BLaER1 (cell line): ENCODE measurements at regions not wholly inside any gene's neighbourhood (a gene's known extent, or its start where the extent isn't known, plus 50 kb on each side); places are given as distances from the start of the nearest gene placed in this dataset.

ENCODE experiments used
- H3K27ac ChIP-seq: shearing (Covaris generic); formaldehyde crosslinking; 2 replicates; pipeline ENCODE4 v1.8.1; 2022
- H3K27me3 ChIP-seq: shearing (Covaris generic); formaldehyde crosslinking; 2 replicates; pipeline ENCODE4 v1.8.1; 2022
- H3K36me3 ChIP-seq: shearing (Covaris generic); formaldehyde crosslinking; 2 replicates; pipeline ENCODE4 v1.8.1; 2022
- H3K4me1 ChIP-seq: shearing (Covaris generic); formaldehyde crosslinking; 2 replicates; pipeline ENCODE4 v1.8.1; 2022
- H3K4me2 ChIP-seq: shearing (Covaris generic); formaldehyde crosslinking; 2 replicates; pipeline ENCODE4 v1.8.1; 2022
- H3K4me3 ChIP-seq: shearing (Covaris generic); formaldehyde crosslinking; 2 replicates; pipeline ENCODE4 v1.8.1; 2022
- H3K9ac ChIP-seq: shearing (Covaris generic); formaldehyde crosslinking; 2 replicates; pipeline ENCODE4 v1.8.1; 2022
- H3K9me3 ChIP-seq: shearing (Covaris generic); formaldehyde crosslinking; 2 replicates; pipeline ENCODE4 v1.8.1; 2022
- H4K20me1 ChIP-seq: shearing (Covaris generic); formaldehyde crosslinking; 2 replicates; pipeline ENCODE4 v1.8.1; 2022
- Cebpa-rat ChIP-seq: shearing (Covaris generic); IDR thresholded peaks from 2 replicates; pipeline ENCODE4 v1.8.1; 2022

DNA sequence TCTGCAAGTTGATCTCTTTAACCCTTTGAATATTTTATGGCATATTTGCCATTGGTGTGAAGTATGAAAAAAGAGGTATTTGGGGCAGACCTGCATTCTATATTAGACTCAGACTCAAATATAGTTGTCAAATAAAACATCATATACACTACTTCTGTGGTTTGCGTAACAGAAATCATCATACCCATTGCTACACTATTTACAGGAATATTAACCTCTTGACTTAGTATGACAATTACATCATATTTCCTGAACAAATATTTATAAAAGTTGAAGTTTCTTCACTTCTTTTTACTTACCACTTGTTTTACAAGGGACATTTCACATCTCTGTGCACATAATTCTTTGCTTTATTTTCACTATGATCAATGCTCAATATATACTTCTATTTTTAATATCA is 206.0 kb downstream of the HAO1 start:
- no peak overlapping the region for H3K27ac ChIP-seq
- peaks cover 4% of the 10 kb centered on the region for H3K9me3 ChIP-seq
- H3K4me1 ChIP-seq, result peaks cover 13% of the 10 kb centered on the region
- H4K20me1 ChIP-seq, result no peaks in the 10 kb centered on the region
- no peaks in the 10 kb centered on the region for H3K27me3 ChIP-seq
- no peak overlapping the region for H3K9ac ChIP-seq
- H3K4me3 ChIP-seq, result no peak overlapping the region
- H3K4me2 ChIP-seq, result no peak overlapping the region
- no peak for TF ChIP-seq Cebpa-rat
- no peaks in the 10 kb centered on the region for H3K36me3 ChIP-seq

DNA sequence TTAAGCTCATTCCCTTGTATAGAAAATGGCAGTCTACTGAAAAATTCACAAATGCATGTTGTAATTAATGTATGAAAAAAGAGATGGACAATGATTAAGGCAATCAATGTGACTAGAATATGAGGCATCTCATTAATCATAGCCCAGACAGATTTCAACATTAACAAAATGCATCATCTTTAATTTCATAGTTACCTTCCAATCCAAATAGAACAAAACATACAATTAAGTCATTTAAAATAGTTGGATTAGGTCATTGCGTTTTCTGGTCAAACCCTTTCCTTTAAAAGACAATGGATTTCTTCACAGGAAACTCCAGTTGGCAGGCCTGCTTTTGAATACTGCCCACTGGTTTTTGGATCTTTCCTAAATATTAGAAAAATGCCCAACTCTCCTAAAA is 203.9 kb downstream of the HAO1 start:
- H3K4me3 ChIP-seq, result no peak overlapping the region
- TF ChIP-seq Cebpa-rat, result no peak
- H3K27ac ChIP-seq, result no peak overlapping the region
- H3K9me3 ChIP-seq, result peaks cover 2% of the 10 kb centered on the region
- H4K20me1 ChIP-seq, result no peaks in the 10 kb centered on the region
- H3K27me3 ChIP-seq, result no peaks in the 10 kb centered on the region
- H3K9ac ChIP-seq, result no peak overlapping the region
- H3K4me1 ChIP-seq, result peaks cover 13% of the 10 kb centered on the region
- no peak overlapping the region for H3K4me2 ChIP-seq
- no peaks in the 10 kb centered on the region for H3K36me3 ChIP-seq

DNA sequence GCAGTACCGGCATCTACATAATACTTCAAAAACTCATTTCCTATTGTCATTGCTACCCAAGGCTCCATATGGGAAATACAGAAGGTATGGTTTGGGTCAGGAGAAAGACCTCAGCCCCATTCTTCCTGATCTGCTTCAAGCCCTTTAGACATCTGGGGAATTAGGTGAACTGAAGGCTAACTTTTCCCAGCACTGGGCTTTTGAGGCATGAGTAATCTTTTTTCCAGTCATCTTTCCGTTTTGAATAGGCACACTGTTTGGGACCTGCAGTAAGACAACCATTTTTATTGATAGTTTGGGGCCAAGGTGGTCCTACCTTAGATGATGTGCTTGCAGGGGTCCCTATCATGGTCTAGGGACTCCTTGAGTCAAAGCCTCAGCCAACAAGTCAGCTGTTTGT is 198.4 kb downstream of the HAO1 start:
- Histone ChIP-seq H3K36me3 (no peaks in the 10 kb centered on the region), H4K20me1 (no peaks in the 10 kb centered on the region), H3K4me2 (no peak overlapping the region), H3K27ac (no peak overlapping the region), H3K9me3 (no peaks in the 10 kb centered on the region), H3K4me1 (no peaks in the 10 kb centered on the region), H3K27me3 (no peaks in the 10 kb centered on the region), H3K4me3 (no peak overlapping the region), H3K9ac (no peak overlapping the region)
- TF ChIP-seq Cebpa-rat, result no peak

DNA sequence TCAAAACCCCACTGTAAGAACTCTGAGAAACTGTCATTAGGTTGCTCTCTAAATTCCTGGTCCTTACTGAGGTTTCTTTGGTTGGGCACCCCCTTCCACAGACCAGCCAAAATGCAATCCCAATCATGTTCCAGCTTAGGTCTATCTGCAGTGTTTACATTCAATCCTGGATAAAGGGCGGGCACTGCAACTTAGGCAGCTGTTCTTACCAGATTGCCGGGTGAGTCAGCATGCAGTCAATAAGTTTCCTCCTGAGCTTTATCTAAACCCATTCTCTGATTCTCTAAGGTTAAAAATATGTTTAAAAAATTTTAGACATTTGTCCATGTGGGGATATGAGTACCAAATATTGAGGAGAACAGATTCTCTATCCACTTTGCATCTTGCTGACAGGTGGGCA is 197.8 kb downstream of the HAO1 start:
- no peak for TF ChIP-seq Cebpa-rat
- no peaks in the 10 kb centered on the region for H4K20me1 ChIP-seq
- H3K27ac ChIP-seq, result no peak overlapping the region
- H3K4me2 ChIP-seq, result no peak overlapping the region
- no peak overlapping the region for H3K4me3 ChIP-seq
- no peaks in the 10 kb centered on the region for H3K36me3 ChIP-seq
- H3K27me3 ChIP-seq, result no peaks in the 10 kb centered on the region
- H3K9me3 ChIP-seq, result no peaks in the 10 kb centered on the region
- H3K4me1 ChIP-seq, result no peaks in the 10 kb centered on the region
- H3K9ac ChIP-seq, result no peak overlapping the region

DNA sequence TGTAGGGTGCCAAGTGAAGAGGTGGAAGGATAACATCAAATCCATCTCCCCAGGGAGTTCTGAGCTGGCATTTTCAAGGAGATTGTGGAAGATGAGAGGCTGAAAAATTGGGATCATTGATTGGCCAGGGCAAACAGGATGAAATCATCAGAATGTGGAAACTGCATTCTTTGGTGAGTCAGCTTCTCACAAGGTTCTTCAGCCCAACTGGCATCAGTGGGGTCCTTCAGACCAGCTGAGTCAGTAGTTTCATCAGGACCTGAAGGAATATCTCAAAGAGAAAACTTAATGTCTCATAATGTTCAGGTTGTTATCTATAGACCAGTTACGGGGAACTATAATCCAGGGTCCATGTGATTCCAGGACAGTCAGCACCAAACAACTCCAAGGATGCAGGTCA is 195.8 kb downstream of the HAO1 start:
- Histone ChIP-seq H3K9ac (no peak overlapping the region), H4K20me1 (no peaks in the 10 kb centered on the region), H3K9me3 (no peaks in the 10 kb centered on the region), H3K27ac (no peak overlapping the region), H3K4me2 (no peak overlapping the region), H3K27me3 (no peaks in the 10 kb centered on the region), H3K4me3 (no peak overlapping the region), H3K4me1 (no peaks in the 10 kb centered on the region), H3K36me3 (no peaks in the 10 kb centered on the region)
- TF ChIP-seq Cebpa-rat, result no peak

DNA sequence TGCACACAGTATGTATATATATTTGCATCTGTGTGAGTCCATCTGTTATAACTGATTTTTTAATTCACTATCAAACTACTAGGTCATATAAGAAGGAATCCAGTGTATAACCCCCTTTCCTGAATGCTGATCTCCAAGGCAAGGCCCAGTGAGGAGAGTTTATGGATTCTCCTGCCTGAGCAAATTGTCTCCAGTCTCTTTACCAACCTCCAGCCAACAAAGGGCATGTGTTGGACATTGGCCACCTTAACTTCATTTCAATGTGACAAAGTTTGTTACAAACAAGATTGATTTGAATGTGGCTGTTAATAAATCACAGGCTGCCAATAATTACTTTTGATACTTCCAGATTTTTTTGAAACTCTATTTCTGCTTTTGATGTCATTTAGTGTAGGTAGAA is 191.6 kb downstream of the HAO1 start:
- Histone ChIP-seq H3K4me2 (no peak overlapping the region), H3K27me3 (no peaks in the 10 kb centered on the region), H4K20me1 (no peaks in the 10 kb centered on the region), H3K4me3 (no peak overlapping the region), H3K4me1 (no peaks in the 10 kb centered on the region), H3K27ac (no peak overlapping the region), H3K36me3 (no peaks in the 10 kb centered on the region), H3K9me3 (no peaks in the 10 kb centered on the region), H3K9ac (no peak overlapping the region)
- TF ChIP-seq Cebpa-rat, result no peak

DNA sequence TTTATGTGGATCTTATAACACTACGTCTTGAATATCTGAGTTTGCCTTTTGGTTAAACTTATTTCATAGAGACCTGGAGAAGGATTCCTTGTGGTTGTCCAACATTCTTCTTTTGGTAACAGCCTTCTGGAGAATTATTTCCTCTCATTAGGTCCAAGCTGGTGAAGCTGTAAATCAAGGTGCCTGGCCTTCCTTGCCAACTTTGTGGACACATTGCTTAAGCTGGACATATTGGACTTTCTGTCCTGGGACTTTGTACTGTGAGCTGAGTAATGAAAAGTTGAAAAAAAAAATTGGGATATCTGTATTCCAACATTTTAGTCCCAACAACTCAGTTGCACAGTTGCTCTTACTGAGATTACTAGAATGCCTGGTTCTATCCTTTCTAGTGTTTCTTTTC is 186.2 kb downstream of the HAO1 start:
- Histone ChIP-seq H3K9me3 (no peaks in the 10 kb centered on the region), H4K20me1 (no peaks in the 10 kb centered on the region), H3K4me3 (no peak overlapping the region), H3K27ac (no peak overlapping the region), H3K4me2 (no peak overlapping the region), H3K4me1 (no peaks in the 10 kb centered on the region), H3K27me3 (no peaks in the 10 kb centered on the region), H3K36me3 (no peaks in the 10 kb centered on the region), H3K9ac (no peak overlapping the region)
- TF ChIP-seq Cebpa-rat, result no peak

DNA sequence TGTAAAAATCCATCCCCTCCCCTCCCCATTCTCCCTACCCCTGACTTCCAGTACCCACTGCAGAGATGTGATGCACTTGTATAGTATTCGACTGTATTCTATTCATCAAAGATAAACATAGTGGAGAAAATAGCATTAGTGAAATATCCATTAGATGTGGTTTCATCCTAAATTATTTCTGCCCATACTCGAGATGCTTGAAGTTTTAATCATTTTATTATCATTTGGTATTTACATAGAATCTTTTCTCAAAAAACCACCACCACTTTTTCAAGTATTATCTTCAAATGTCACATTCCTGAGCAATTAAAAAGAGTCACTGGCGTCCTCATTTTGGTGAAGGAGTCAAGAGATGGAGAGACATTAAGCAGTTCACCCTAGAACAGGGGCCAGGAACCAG is 181.9 kb downstream of the HAO1 start:
- no peak overlapping the region for H3K27ac ChIP-seq
- no peak overlapping the region for H3K4me2 ChIP-seq
- no peaks in the 10 kb centered on the region for H3K27me3 ChIP-seq
- no peak overlapping the region for H3K4me3 ChIP-seq
- H3K9ac ChIP-seq, result no peak overlapping the region
- no peaks in the 10 kb centered on the region for H4K20me1 ChIP-seq
- no peak for TF ChIP-seq Cebpa-rat
- H3K36me3 ChIP-seq, result no peaks in the 10 kb centered on the region
- no peaks in the 10 kb centered on the region for H3K9me3 ChIP-seq
- no peaks in the 10 kb centered on the region for H3K4me1 ChIP-seq

DNA sequence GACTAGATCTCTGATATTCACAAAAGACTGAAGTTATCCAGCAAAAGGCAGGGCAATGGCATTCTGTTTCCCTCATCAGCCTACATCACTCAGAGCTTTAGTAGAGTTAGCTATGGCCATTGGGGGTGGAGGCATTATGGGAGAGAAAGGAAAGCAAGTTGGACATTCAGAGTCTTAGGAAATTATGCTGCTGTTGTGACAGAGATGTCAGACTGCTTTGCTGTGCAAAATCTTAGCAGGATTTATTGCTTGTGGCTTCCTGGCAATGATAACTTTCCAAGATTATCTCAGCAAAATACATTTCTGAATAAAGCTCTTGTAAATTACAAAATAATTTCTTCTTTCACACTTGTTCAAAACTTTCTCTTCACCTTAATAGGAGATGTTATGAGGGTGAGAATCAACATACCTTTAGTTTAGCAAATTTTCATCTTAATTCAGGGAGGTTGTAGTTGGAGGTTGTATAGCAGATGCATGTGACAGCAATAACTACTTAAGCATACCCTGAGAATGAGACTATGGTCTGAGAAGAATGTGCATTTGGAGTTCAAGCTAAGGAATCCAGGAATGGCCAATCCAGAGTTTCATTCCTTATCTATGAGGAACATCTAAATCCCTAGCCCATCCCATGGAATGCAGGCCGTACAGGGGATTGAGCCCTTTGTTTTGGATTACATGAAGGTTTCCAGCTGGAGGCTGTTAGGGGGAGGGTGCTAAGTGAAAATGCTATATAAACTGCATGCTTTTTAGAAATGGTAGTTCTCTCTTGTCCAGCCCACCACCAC is 179.8 kb downstream of the HAO1 start:
- Histone ChIP-seq H3K9ac (no peak overlapping the region), H3K9me3 (no peaks in the 10 kb centered on the region), H3K27me3 (no peaks in the 10 kb centered on the region), H3K4me3 (no peak overlapping the region), H3K27ac (no peak overlapping the region), H3K4me2 (no peak overlapping the region), H3K4me1 (peaks cover 8% of the 10 kb centered on the region; the same call in 1 of the 2 replicates), H4K20me1 (no peaks in the 10 kb centered on the region), H3K36me3 (no peaks in the 10 kb centered on the region)
- TF ChIP-seq Cebpa-rat, result no peak

DNA sequence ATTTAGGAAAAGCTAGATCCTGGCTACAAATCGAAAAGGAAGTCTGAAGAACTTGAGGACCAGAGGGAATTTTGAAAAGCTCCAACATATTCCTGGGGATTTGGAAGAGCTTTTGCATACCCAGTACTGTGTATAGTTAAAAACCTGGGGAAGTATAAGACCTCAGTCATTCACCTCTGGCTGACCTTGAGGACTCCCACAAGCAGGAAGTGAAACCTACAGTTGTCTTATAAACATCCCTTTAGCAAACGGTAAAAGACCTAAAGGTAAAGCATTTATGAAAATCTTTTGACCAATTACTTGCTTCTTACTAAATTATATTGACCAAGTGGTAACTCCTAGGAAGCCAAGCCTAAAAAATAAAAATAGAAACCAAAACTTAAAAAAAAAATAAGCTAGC is 175.0 kb downstream of the HAO1 start:
- H3K27me3 ChIP-seq, result no peaks in the 10 kb centered on the region
- no peaks in the 10 kb centered on the region for H4K20me1 ChIP-seq
- H3K4me3 ChIP-seq, result no peak overlapping the region
- no peak for TF ChIP-seq Cebpa-rat
- no peaks in the 10 kb centered on the region for H3K36me3 ChIP-seq
- H3K4me2 ChIP-seq, result peak overlapping the region; percentile 2; the same call in 1 of the 2 replicates
- H3K27ac ChIP-seq, result no peak overlapping the region
- H3K9ac ChIP-seq, result no peak overlapping the region
- peaks cover 8% of the 10 kb centered on the region; the same call in 1 of the 2 replicates for H3K4me1 ChIP-seq
- no peaks in the 10 kb centered on the region for H3K9me3 ChIP-seq

DNA sequence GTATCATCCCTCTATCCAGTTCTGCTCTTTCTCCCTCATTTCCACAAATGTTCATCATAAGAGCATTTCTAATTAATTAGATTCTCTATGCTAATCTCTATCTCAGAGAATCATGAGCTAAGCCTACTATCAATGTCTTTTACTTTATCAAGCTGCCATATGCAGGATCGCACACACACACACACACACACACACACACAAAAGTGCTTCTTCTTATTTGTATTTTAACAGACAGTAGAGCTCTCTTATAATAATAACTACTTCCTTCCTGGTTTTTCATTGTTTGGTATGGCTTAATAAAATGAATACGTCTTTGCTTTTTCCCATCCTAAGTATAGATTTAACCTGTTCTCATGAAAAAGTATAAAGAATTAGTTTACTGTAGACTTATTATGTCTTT is 170.2 kb downstream of the HAO1 start:
- Histone ChIP-seq H3K9me3 (no peaks in the 10 kb centered on the region), H3K4me1 (peaks cover 15% of the 10 kb centered on the region), H3K9ac (no peak overlapping the region), H4K20me1 (no peaks in the 10 kb centered on the region), H3K4me2 (no peak overlapping the region), H3K27me3 (no peaks in the 10 kb centered on the region), H3K4me3 (no peak overlapping the region), H3K27ac (no peak overlapping the region), H3K36me3 (no peaks in the 10 kb centered on the region)
- no peak for TF ChIP-seq Cebpa-rat
